Calu3 (cell line): ENCODE measurements at regions not wholly inside any gene's neighbourhood (a gene's known extent, or its start where the extent isn't known, plus 50 kb on each side); places are given as distances from the start of the nearest gene placed in this dataset.
"Not testable (repeated sequence)": the region's sequence is repeated elsewhere in the genome, so short reads cannot be mapped to it uniquely, and the experiment has no call there.

Experiments
- BruUV-seq: library from RNA; stranded (reverse); fragments of 400-500 nt; replicated peaks from 2 replicates; lab custom pipeline; 2021; lab: Mats Ljungman, UMichigan
- CTCF ChIA-PET: fragments of 300-600 bp; sonication (Branson Sonifier 250); formaldehyde crosslinking; loops from one replicate; lab custom pipeline; 2022; ENCODE audit warnings: antibody characterized with exemption; lab: Charles Lee
- DNase-seq: peaks from one replicate; pipeline ENCODE4 v3.0.0; 2022
- H3K27ac Mint-ChIP-seq: one replicate; pipeline ENCODE4 v1.8.0; 2022; ENCODE audit warnings: mixed read lengths; ENCODE audit not compliant: unreplicated experiment
- H3K27me3 Mint-ChIP-seq: one replicate; pipeline ENCODE4 v1.8.0; 2022; ENCODE audit warnings: mixed read lengths; ENCODE audit not compliant: unreplicated experiment
- H3K36me3 Mint-ChIP-seq: one replicate; pipeline ENCODE4 v1.8.0; 2022; ENCODE audit warnings: mild to moderate bottlenecking, moderate library complexity, mixed read lengths; ENCODE audit not compliant: insufficient read depth, unreplicated experiment
- H3K4me1 Mint-ChIP-seq: one replicate; pipeline ENCODE4 v1.8.0; 2022; ENCODE audit warnings: mild to moderate bottlenecking, low read depth, mixed read lengths; ENCODE audit not compliant: unreplicated experiment
- H3K4me3 Mint-ChIP-seq: one replicate; pipeline ENCODE4 v1.8.0; 2022; ENCODE audit warnings: mild to moderate bottlenecking, low read depth, moderate library complexity, mixed read lengths; ENCODE audit not compliant: unreplicated experiment
- H3K9me3 Mint-ChIP-seq: one replicate; pipeline ENCODE4 v1.8.0; 2022; ENCODE audit warnings: low read depth, mixed read lengths; ENCODE audit not compliant: unreplicated experiment
- intact Hi-C: fragments of 100-400 bp; cut with micrococcal nuclease; formaldehyde crosslinking; loops from one replicate; pipeline ENCODE4 v1.10.0; 2022; ENCODE audit not compliant: unreplicated experiment
- TF ChIP-seq, protein P1 (sequence below): fragments of 200-600 bp; IDR thresholded peaks from one replicate; pipeline ENCODE4 v1.8.0; 2022; ENCODE audit warnings: antibody characterized with exemption; ENCODE audit not compliant: unreplicated experiment

GRCh38 chr12:67716817-67717216 lies 68.3 kb downstream of the DYRK2 start:
- TF ChIP-seq, protein P1, sequence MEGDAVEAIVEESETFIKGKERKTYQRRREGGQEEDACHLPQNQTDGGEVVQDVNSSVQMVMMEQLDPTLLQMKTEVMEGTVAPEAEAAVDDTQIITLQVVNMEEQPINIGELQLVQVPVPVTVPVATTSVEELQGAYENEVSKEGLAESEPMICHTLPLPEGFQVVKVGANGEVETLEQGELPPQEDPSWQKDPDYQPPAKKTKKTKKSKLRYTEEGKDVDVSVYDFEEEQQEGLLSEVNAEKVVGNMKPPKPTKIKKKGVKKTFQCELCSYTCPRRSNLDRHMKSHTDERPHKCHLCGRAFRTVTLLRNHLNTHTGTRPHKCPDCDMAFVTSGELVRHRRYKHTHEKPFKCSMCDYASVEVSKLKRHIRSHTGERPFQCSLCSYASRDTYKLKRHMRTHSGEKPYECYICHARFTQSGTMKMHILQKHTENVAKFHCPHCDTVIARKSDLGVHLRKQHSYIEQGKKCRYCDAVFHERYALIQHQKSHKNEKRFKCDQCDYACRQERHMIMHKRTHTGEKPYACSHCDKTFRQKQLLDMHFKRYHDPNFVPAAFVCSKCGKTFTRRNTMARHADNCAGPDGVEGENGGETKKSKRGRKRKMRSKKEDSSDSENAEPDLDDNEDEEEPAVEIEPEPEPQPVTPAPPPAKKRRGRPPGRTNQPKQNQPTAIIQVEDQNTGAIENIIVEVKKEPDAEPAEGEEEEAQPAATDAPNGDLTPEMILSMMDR: no peak
- intact Hi-C loops: no loop called here
- H3K4me1 Mint-ChIP-seq: peaks cover 27% of the 10 kb centered on the region
- no peak overlapping the region for H3K4me3 Mint-ChIP-seq
- no peaks in the 10 kb centered on the region for H3K27me3 Mint-ChIP-seq
- no peaks in the 10 kb centered on the region for H3K9me3 Mint-ChIP-seq
- BruUV-seq: no TSS peak
- no peak for DNase-seq
- CTCF ChIA-PET: interaction anchor here (0.6 kb wide), 1 partner anchor 41 kb away, joined by 3 read pairs; no protein-coding TSS in a partner anchor
- no peaks in the 10 kb centered on the region for H3K36me3 Mint-ChIP-seq
- no peak overlapping the region for H3K27ac Mint-ChIP-seq

GRCh38 chr12:67719303-67719702 lies 70.8 kb downstream of the DYRK2 start:
- CTCF ChIA-PET, H3K36me3 Mint-ChIP-seq, H3K27me3 Mint-ChIP-seq, BruUV-seq, H3K4me3 Mint-ChIP-seq, DNase-seq, H3K27ac Mint-ChIP-seq, intact Hi-C loops, H3K9me3 Mint-ChIP-seq: not testable (repeated sequence)
- peaks cover 26% of the 10 kb centered on the region for H3K4me1 Mint-ChIP-seq

GRCh38 chr12:67720351-67720856 lies 71.9 kb downstream of the DYRK2 start:
- CTCF ChIA-PET: interaction anchor here (0.5 kb wide), 1 partner anchor 585 kb away, joined by 3 read pairs; no protein-coding TSS in a partner anchor
- peaks cover 19% of the 10 kb centered on the region for H3K4me1 Mint-ChIP-seq
- intact Hi-C loops: no loop called here
- no peak overlapping the region for H3K27ac Mint-ChIP-seq
- TF ChIP-seq, protein P1: no peak
- H3K27me3 Mint-ChIP-seq: no peaks in the 10 kb centered on the region
- BruUV-seq: no TSS peak
- H3K36me3 Mint-ChIP-seq: no peaks in the 10 kb centered on the region
- no peaks in the 10 kb centered on the region for H3K9me3 Mint-ChIP-seq
- H3K4me3 Mint-ChIP-seq: no peak overlapping the region
- no peak for DNase-seq

DNA sequence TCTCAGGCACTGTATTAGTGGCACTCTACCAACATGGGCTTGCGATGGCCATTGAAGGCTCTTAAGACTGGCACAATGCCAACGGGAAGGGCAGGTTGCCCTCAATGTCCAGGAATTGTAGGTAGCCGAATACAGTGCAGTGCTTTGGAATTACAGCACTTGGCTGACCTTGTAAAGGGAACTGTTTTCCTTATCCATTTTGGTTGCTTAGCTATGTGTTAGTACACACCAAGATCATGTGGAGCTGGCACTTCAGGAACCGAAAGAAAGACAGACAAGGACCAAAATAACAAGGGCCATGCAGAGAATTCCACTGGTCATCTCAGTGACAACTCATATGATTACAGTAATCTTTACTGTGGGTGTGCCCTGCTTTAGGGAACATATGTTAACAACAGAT lies 72.7 kb downstream of the DYRK2 start:
- BruUV-seq: no TSS peak
- intact Hi-C loops: no loop called here
- H3K4me3 Mint-ChIP-seq: no peak overlapping the region
- no peak for DNase-seq
- H3K27ac Mint-ChIP-seq: no peak overlapping the region
- TF ChIP-seq, protein P1: no peak
- CTCF ChIA-PET: interaction anchor here (0.5 kb wide), 1 partner anchor 584 kb away, joined by 3 read pairs; no protein-coding TSS in a partner anchor
- no peaks in the 10 kb centered on the region for H3K27me3 Mint-ChIP-seq
- H3K9me3 Mint-ChIP-seq: no peaks in the 10 kb centered on the region
- no peaks in the 10 kb centered on the region for H3K36me3 Mint-ChIP-seq
- H3K4me1 Mint-ChIP-seq: peaks cover 19% of the 10 kb centered on the region

DNA sequence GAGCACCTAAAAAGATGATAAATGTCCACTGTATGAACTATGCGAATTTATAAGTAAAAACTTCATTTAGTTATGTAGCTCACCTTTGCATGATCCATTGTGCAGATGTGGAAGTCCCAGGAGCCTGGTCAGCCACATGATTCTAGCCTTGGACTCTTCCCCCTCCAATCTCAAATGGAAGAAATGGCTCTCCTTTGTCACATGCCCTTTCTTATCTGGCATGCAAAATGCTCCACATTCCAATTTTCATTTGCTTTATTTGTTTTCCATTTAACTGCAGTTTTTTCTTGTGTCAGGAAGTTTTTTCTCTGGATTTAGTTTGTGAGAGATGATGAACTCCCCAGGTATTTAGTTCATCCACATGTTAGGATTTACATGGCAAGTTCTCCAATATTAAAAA lies 73.8 kb downstream of the DYRK2 start:
- Mint-ChIP-seq H3K27me3 (no peaks in the 10 kb centered on the region), H3K4me3 (no peak overlapping the region), H3K36me3 (no peaks in the 10 kb centered on the region), H3K27ac (no peak overlapping the region), H3K4me1 (peaks cover 19% of the 10 kb centered on the region), H3K9me3 (no peaks in the 10 kb centered on the region)
- CTCF ChIA-PET: no interaction called here
- TF ChIP-seq, protein P1: no peak
- no TSS peak for BruUV-seq
- no peak for DNase-seq
- intact Hi-C loops: no loop called here
